Mucosa of rectum (tissue), 2 donors: ENCODE measurements at regions not wholly inside any gene's neighbourhood (a gene's known extent, or its start where the extent isn't known, plus 50 kb on each side); places are given as distances from the start of the nearest gene placed in this dataset.

Experiments used
- H3K27ac ChIP-seq, 2 donors: one replicate each; pipeline ENCODE4 v1.7.0; 2013; ENCODE audit warnings: inconsistent platforms in 2 of 2, low read depth in 2 of 2, low read length in 2 of 2
- H3K27me3 ChIP-seq, 2 donors: one replicate each; pipeline ENCODE4 v1.7.0; 2013; ENCODE audit warnings: low read length in 2 of 2; ENCODE audit not compliant: control insufficient read depth in 2 of 2, insufficient read depth in 2 of 2
- H3K36me3 ChIP-seq, 2 donors: one replicate each; pipeline ENCODE4 v1.7.0; 2013; ENCODE audit warnings: low read length in 2 of 2; ENCODE audit not compliant: control insufficient read depth in 2 of 2, insufficient read depth in 2 of 2
- H3K4me1 ChIP-seq, 2 donors: one replicate each; pipeline ENCODE4 v1.7.0; 2013; ENCODE audit warnings: low read length in 2 of 2, mild to moderate bottlenecking in 1 of 2; ENCODE audit not compliant: control insufficient read depth in 2 of 2, insufficient read depth in 2 of 2
- H3K4me3 ChIP-seq, 2 donors: one replicate each; pipeline ENCODE4 v1.7.0; 2013; ENCODE audit warnings: low read length in 2 of 2
- H3K9ac ChIP-seq, 2 donors: one replicate each; pipeline ENCODE4 v1.7.0; 2013; ENCODE audit warnings: low read length in 2 of 2, low read depth in 1 of 2, mild to moderate bottlenecking in 1 of 2
- H3K9me3 ChIP-seq, 2 donors: one replicate each; pipeline ENCODE4 v1.7.0; 2013; ENCODE audit warnings: low read length in 2 of 2; ENCODE audit not compliant: control insufficient read depth in 2 of 2
- donor health status: healthy.
- donor health status: Normal muscosa, but diverticular disease.

GRCh38 chr10:78690354-78691111 lies 378.2 kb upstream of the ZMIZ1 start:
- Histone ChIP-seq H3K36me3 (no peaks in the 10 kb centered on the region), H3K27me3 (no peaks in the 10 kb centered on the region), H3K27ac (no peak overlapping the region), H3K9ac (no peak overlapping the region), H3K9me3 (no peaks in the 10 kb centered on the region), H3K4me1 (peaks cover 0 to 5% of the 10 kb centered on the region in 2 donors), H3K4me3 (no peak overlapping the region)

GRCh38 chr10:78691301-78692030 lies 377.3 kb upstream of the ZMIZ1 start:
- Histone ChIP-seq H3K27me3 (no peaks in the 10 kb centered on the region), H3K27ac (no peak overlapping the region), H3K4me3 (no peak overlapping the region), H3K9me3 (no peaks in the 10 kb centered on the region), H3K4me1 (peaks cover 0 to 5% of the 10 kb centered on the region in 2 donors), H3K9ac (no peak overlapping the region), H3K36me3 (no peaks in the 10 kb centered on the region)

- H3K4me1 ChIP-seq: peaks cover 0 to 5% of the 10 kb centered on the region in 2 donors
- H3K9me3 ChIP-seq: no peaks in the 10 kb centered on the region
- no peak overlapping the region for H3K4me3 ChIP-seq
- no peaks in the 10 kb centered on the region for H3K36me3 ChIP-seq
- no peak overlapping the region for H3K27ac ChIP-seq
- H3K9ac ChIP-seq: no peak overlapping the region
- no peaks in the 10 kb centered on the region for H3K27me3 ChIP-seq
These were observed 376.7 kb upstream of the ZMIZ1 start for GRCh38 chr10:78692071-78692470.

- Histone ChIP-seq H3K4me3 (no peak overlapping the region), H3K9ac (no peak overlapping the region), H3K27ac (no peak overlapping the region), H3K4me1 (no peaks in the 10 kb centered on the region), H3K27me3 (no peaks in the 10 kb centered on the region), H3K9me3 (no peaks in the 10 kb centered on the region), H3K36me3 (no peaks in the 10 kb centered on the region)
These were observed 372.9 kb upstream of the ZMIZ1 start for GRCh38 chr10:78695846-78696245.

GRCh38 chr10:78696791-78697395 lies 371.9 kb upstream of the ZMIZ1 start:
- Histone ChIP-seq H3K4me3 (no peak overlapping the region), H3K36me3 (no peaks in the 10 kb centered on the region), H3K4me1 (no peaks in the 10 kb centered on the region), H3K27ac (no peak overlapping the region), H3K9ac (no peak overlapping the region), H3K27me3 (no peaks in the 10 kb centered on the region), H3K9me3 (no peaks in the 10 kb centered on the region)

GRCh38 chr10:78699971-78700370 lies 368.8 kb upstream of the ZMIZ1 start:
- H3K4me3 ChIP-seq: no peak overlapping the region
- no peak overlapping the region for H3K9ac ChIP-seq
- no peaks in the 10 kb centered on the region for H3K4me1 ChIP-seq
- no peaks in the 10 kb centered on the region for H3K36me3 ChIP-seq
- no peak overlapping the region for H3K27ac ChIP-seq
- no peaks in the 10 kb centered on the region for H3K27me3 ChIP-seq
- no peaks in the 10 kb centered on the region for H3K9me3 ChIP-seq

GRCh38 chr10:78700413-78700812 lies 368.4 kb upstream of the ZMIZ1 start:
- Histone ChIP-seq H3K4me1 (no peaks in the 10 kb centered on the region), H3K27ac (no peak overlapping the region), H3K9me3 (no peaks in the 10 kb centered on the region), H3K4me3 (no peak overlapping the region), H3K36me3 (no peaks in the 10 kb centered on the region), H3K9ac (no peak overlapping the region), H3K27me3 (no peaks in the 10 kb centered on the region)

- Histone ChIP-seq H3K4me1 (no peaks in the 10 kb centered on the region), H3K9ac (no peak overlapping the region), H3K9me3 (no peaks in the 10 kb centered on the region), H3K27me3 (no peaks in the 10 kb centered on the region), H3K4me3 (no peak overlapping the region), H3K27ac (no peak overlapping the region), H3K36me3 (no peaks in the 10 kb centered on the region)
These were observed 367.8 kb upstream of the ZMIZ1 start for GRCh38 chr10:78700816-78701520.

- Histone ChIP-seq H3K9me3 (no peaks in the 10 kb centered on the region), H3K27me3 (no peaks in the 10 kb centered on the region), H3K9ac (no peak overlapping the region), H3K4me1 (no peaks in the 10 kb centered on the region), H3K36me3 (no peaks in the 10 kb centered on the region), H3K4me3 (no peak overlapping the region), H3K27ac (no peak overlapping the region)
These were observed 366.6 kb upstream of the ZMIZ1 start for GRCh38 chr10:78702186-78702585.

GRCh38 chr10:78702876-78703275 lies 365.9 kb upstream of the ZMIZ1 start:
- no peaks in the 10 kb centered on the region for H3K4me1 ChIP-seq
- H3K27me3 ChIP-seq: no peaks in the 10 kb centered on the region
- no peaks in the 10 kb centered on the region for H3K36me3 ChIP-seq
- no peaks in the 10 kb centered on the region for H3K9me3 ChIP-seq
- no peak overlapping the region for H3K4me3 ChIP-seq
- H3K27ac ChIP-seq: no peak overlapping the region
- no peak overlapping the region for H3K9ac ChIP-seq
